Transverse colon (tissue), 4 donors: ENCODE measurements at regions not wholly inside any gene's neighbourhood (a gene's known extent, or its start where the extent isn't known, plus 50 kb on each side); places are given as distances from the start of the nearest gene placed in this dataset.
"Not testable (repeated sequence)": the region's sequence is repeated elsewhere in the genome, so short reads cannot be mapped to it uniquely, and the experiment has no call there.

Source experiments
- DNase-seq: peaks from one replicate; pipeline ENCODE4 v3.0.0-alpha.2; 2019
- H3K27ac ChIP-seq, 4 donors: fragments of 200-600 bp; sonication (generic); 2 replicates each; pipeline ENCODE4 v1.5.1; 2016 to 2018; ENCODE audit warnings: inconsistent platforms in 4 of 4
- H3K27me3 ChIP-seq: fragments of 200-600 bp; sonication (generic); 2 replicates; pipeline ENCODE4 v1.5.1; 2017; ENCODE audit warnings: inconsistent platforms
- H3K36me3 ChIP-seq, 4 donors: fragments of 200-600 bp; sonication (generic); 2 replicates each; pipeline ENCODE4 v1.5.1; 2017 to 2019; ENCODE audit warnings: inconsistent platforms in 4 of 4
- H3K4me1 ChIP-seq, 4 donors: fragments of 200-600 bp; sonication (generic); 2 replicates each; pipeline ENCODE4 v1.5.1; 2017 to 2020; ENCODE audit warnings: inconsistent platforms in 4 of 4
- H3K4me3 ChIP-seq, 4 donors: fragments of 200-600 bp; sonication (generic); 1 replicate in 1 of 4; 2 replicates in 3 of 4; pipeline versions ENCODE4 v1.5.1 to v1.6.1; 2017 to 2019; ENCODE audit warnings: inconsistent platforms in 4 of 4
- H3K9me3 ChIP-seq, 2 donors: fragments of 200-600 bp; sonication (generic); 2 replicates each; pipeline ENCODE4 v1.5.1; 2017 to 2019; ENCODE audit warnings: inconsistent platforms in 2 of 2
- CTCF ChIP-seq, 5 experiments: fragments of 200-600 bp in 3 of 5; fragments of 450-650 bp in 2 of 5; sonication (generic) in 3 of 5; IDR thresholded peaks; 1 replicate in 2 of 5; 2 replicates in 3 of 5; pipeline ENCODE4 v1.5.1; 2016 to 2017; ENCODE audit warnings: antibody characterized with exemption in 5 of 5, inconsistent platforms in 3 of 5, mild to moderate bottlenecking in 2 of 5, moderate library complexity in 1 of 5
- EP300 ChIP-seq: sonication (generic); formaldehyde crosslinking; IDR thresholded peaks from one replicate; pipeline ENCODE4 v1.6.1; 2017; ENCODE audit warnings: antibody characterized with exemption, low read depth
- POLR2A ChIP-seq: fragments of 450-650 bp; IDR thresholded peaks from one replicate; pipeline ENCODE4 v1.6.1; 2016; ENCODE audit warnings: antibody characterized with exemption, mild to moderate bottlenecking, moderate library complexity
- POLR2AphosphoS5 ChIP-seq, 3 donors: sonication (generic); formaldehyde crosslinking; IDR thresholded peaks; one replicate each; pipeline ENCODE4 v1.6.1; 2016; ENCODE audit warnings: antibody characterized with exemption in 3 of 3
- WGBS, 2 donors: methylation state at CpG; one replicate each; pipeline ENCODE4 v1.1.5; 2018; ENCODE audit warnings: low coverage in 1 of 2; 5-methylcytosine and 5-hydroxymethylcytosine counted together
- in situ Hi-C, 4 donors: fragments of 200-750 bp; cut with MboI; loops; one replicate each; pipeline versions ENCODE4 v1.15.0 to v1.15.1; 2017; ENCODE audit warnings: low sequenced_read_pairs in 3 of 4, low pct_ligation_motif_present in 1 of 4, low pct_unique_long_range_greater_than_20kb in 1 of 4
- intact Hi-C: fragments of 100-400 bp; cut with DNase I; formaldehyde crosslinking; loops from one replicate; pipeline ENCODE4 v1.15.1; 2023; ENCODE audit warnings: low total_unique reads

- Histone ChIP-seq H3K36me3 (no peaks in the 10 kb centered on the region), H3K4me3 (no peak overlapping the region), H3K27me3 (no peaks in the 10 kb centered on the region), H3K27ac (no peak overlapping the region), H3K9me3 (no peaks in the 10 kb centered on the region), H3K4me1 (no peaks in the 10 kb centered on the region)
- no peak for DNase-seq
- TF ChIP-seq POLR2A (no peak), CTCF (IDR thresholded peaks at IDR 0.05) (no peak), EP300 (no peak), POLR2AphosphoS5 (IDR thresholded peaks at IDR 0.05) (no peak)
- intact Hi-C loops, result no loop called here
- in situ Hi-C loops, result no loop called here
These were observed 173.6 kb downstream of the ADCYAP1 start for GRCh38 chr18:1078301-1078700.

- DNase-seq, H3K9me3 ChIP-seq, H3K27ac ChIP-seq, H3K4me1 ChIP-seq, intact Hi-C loops, in situ Hi-C loops, H3K36me3 ChIP-seq, H3K4me3 ChIP-seq, H3K27me3 ChIP-seq: not testable (repeated sequence)
- 58 to 63% methylated on average over 5 of the region's 5 CpGs for WGBS, 2 donors
These were observed 179.0 kb downstream of the ADCYAP1 start for GRCh38 chr18:1083675-1084074.

- no peaks in the 10 kb centered on the region for H3K4me1 ChIP-seq
- no peak overlapping the region for H3K4me3 ChIP-seq
- TF ChIP-seq CTCF (IDR thresholded peaks at IDR 0.05) (no peak), POLR2AphosphoS5 (IDR thresholded peaks at IDR 0.05) (no peak), EP300 (no peak), POLR2A (no peak)
- whole genome bisulfite sequencing, 2 donors, result 59 to 61% methylated on average over 1 of the region's 1 CpG
- H3K36me3 ChIP-seq, result no peaks in the 10 kb centered on the region
- H3K27me3 ChIP-seq, result no peaks in the 10 kb centered on the region
- peaks cover 0 to 9% of the 10 kb centered on the region in 2 donors for H3K9me3 ChIP-seq
- intact Hi-C loops, result no loop called here
- no peak overlapping the region for H3K27ac ChIP-seq
- no peak for DNase-seq
- in situ Hi-C loops, result no loop called here
These were observed 186.1 kb downstream of the ADCYAP1 start for GRCh38 chr18:1090758-1091157.

GRCh38 chr18:1092228-1092627, 187.6 kb downstream of the ADCYAP1 start:
- intact Hi-C loops (no loop called here), in situ Hi-C loops (no loop called here)
- H3K4me1 ChIP-seq, result no peaks in the 10 kb centered on the region
- WGBS, 2 donors, result 70 to 75% methylated on average over 4 to 5 of the region's 5 CpGs
- no peak overlapping the region for H3K27ac ChIP-seq
- H3K9me3 ChIP-seq, result peaks cover 0 to 8% of the 10 kb centered on the region in 2 donors
- TF ChIP-seq POLR2AphosphoS5 (IDR thresholded peaks at IDR 0.05) (no peak), CTCF (IDR thresholded peaks at IDR 0.05) (no peak), EP300 (no peak), POLR2A (no peak)
- no peak overlapping the region for H3K4me3 ChIP-seq
- no peaks in the 10 kb centered on the region for H3K27me3 ChIP-seq
- DNase-seq, result no peak
- no peaks in the 10 kb centered on the region for H3K36me3 ChIP-seq

DNA sequence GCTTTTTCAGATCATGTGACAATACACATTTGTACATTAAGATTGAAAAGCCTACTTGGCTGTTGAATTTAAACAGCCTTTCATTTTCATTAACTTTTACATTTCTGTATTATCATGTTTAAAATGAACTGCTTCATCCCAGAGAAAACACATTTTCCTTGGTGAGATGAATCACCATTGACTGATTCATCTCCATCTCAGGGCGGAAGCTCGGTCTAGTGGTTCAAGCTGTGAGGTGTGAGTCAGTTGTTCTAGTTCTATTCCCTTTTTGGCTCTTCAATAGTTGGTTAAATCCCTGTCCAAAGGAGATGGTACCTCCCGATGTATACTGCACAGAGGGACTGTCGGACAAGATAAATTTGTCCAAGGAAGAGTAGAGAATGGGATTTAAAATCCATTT, 189.7 kb downstream of the ADCYAP1 start:
- no peaks in the 10 kb centered on the region for H3K4me1 ChIP-seq
- no peak overlapping the region for H3K4me3 ChIP-seq
- no peak for TF ChIP-seq POLR2AphosphoS5 (IDR thresholded peaks at IDR 0.05)
- no peak for TF ChIP-seq CTCF (IDR thresholded peaks at IDR 0.05)
- no peak for TF ChIP-seq EP300
- TF ChIP-seq POLR2A, result no peak
- intact Hi-C loops (no loop called here), in situ Hi-C loops (no loop called here)
- 83 to 86% methylated on average over 4 of the region's 4 CpGs for WGBS, 2 donors
- no peaks in the 10 kb centered on the region for H3K36me3 ChIP-seq
- H3K27ac ChIP-seq, result no peak overlapping the region
- DNase-seq, result no peak
- H3K9me3 ChIP-seq, result peaks cover 0 to 3% of the 10 kb centered on the region in 2 donors
- no peaks in the 10 kb centered on the region for H3K27me3 ChIP-seq

- WGBS, 2 donors, result 96% methylated on average over 37 of the region's 51 CpGs; no CpG with 5 or more reads in 1 of the 2 donors
- H3K9me3 ChIP-seq, H3K36me3 ChIP-seq, H3K4me1 ChIP-seq, in situ Hi-C loops, H3K27ac ChIP-seq, H3K27me3 ChIP-seq, DNase-seq, H3K4me3 ChIP-seq: not testable (repeated sequence)
- intact Hi-C loops, result loop anchor here (1.0 kb wide), 1 partner anchor 27 kb away; no protein-coding TSS in a partner anchor
These were observed 193.5 kb downstream of the ADCYAP1 start for GRCh38 chr18:1097991-1098735.
